ENCODE measurements at regions not wholly inside any gene's neighbourhood (a gene's known extent, or its start where the extent isn't known, plus 50 kb on each side); places are given as distances from the start of the nearest gene placed in this dataset.

DNA sequence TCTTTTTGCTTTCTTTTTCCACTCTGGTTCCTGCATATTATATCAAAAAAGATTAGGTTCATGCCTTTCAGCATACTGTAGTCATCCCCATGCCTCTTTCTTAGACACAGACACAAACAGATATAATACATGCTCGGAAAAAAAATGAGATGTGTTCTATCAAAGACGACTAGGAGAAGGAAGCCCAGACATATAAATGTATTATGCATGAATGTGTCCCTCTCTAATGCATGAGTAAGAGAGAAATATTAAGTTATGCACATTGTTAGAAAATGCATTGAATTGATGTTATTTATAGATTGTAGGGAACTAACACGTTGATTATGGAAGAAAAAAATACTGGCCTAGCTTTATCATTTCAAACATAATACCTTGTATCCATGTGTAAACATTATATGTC, 252.4 kb upstream of the BCHE start:
- H3K9ac ChIP-seq (ENCODE audit: low read length in 5 of 5): no peak overlapping the region
- H3K27ac ChIP-seq (ENCODE audit: low read depth, low read length): no peak overlapping the region
- no peaks in the 10 kb centered on the region for H3K9me3 ChIP-seq (ENCODE audit: control insufficient read depth in 5 of 5, low read length in 5 of 5)
- no peak overlapping the region for H3K4me3 ChIP-seq (ENCODE audit: low read depth in 1 of 5, low read length in 5 of 5)
- no peaks in the 10 kb centered on the region for H3K4me1 ChIP-seq (ENCODE audit: control insufficient read depth in 5 of 5, insufficient read depth in 5 of 5, low read length in 5 of 5)
- no peaks in the 10 kb centered on the region for H3K36me3 ChIP-seq (ENCODE audit: control insufficient read depth in 5 of 5, insufficient read depth in 5 of 5, low read length in 5 of 5)
- no peaks in the 10 kb centered on the region for H3K27me3 ChIP-seq (ENCODE audit: control insufficient read depth in 5 of 5, insufficient read depth in 4 of 5, low read length in 5 of 5)

DNA sequence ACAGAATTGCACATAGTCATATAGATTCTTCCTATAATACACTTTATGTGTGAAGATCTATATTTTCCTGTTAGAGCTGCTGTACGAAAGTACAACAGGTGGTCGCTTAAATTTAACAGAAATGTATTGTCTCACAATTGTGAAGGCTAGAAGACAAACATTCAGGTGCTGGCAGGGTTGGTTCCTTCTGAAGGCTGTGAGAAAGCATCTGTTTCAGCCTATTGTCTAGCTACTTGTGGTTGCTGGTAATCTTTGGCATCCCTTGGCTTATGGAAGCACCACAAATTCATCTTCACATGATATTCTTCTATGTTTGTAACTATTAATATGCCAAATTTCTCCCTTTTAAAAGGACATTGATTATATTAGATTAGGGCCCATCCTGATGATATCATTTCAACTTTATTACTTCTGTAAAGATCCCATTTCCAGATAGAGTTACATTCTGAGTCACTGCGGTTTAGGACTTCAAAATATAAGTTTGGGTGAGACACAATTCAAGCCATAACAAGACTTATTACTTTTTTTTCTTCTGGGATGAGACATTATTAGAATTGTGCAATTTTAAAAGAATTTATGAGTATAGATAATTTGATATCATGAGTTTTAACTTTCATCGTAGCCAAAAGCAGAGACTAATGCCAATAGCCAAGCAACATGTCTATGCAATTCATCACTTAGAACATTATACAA, 248.1 kb upstream of the BCHE start:
- Histone ChIP-seq H3K9ac (ENCODE audit: low read length in 5 of 5) (no peak overlapping the region), H3K27me3 (ENCODE audit: control insufficient read depth in 5 of 5, insufficient read depth in 4 of 5, low read length in 5 of 5) (no peaks in the 10 kb centered on the region), H3K4me1 (ENCODE audit: control insufficient read depth in 5 of 5, insufficient read depth in 5 of 5, low read length in 5 of 5) (no peaks in the 10 kb centered on the region), H3K4me3 (ENCODE audit: low read depth in 1 of 5, low read length in 5 of 5) (no peak overlapping the region), H3K36me3 (ENCODE audit: control insufficient read depth in 5 of 5, insufficient read depth in 5 of 5, low read length in 5 of 5) (no peaks in the 10 kb centered on the region), H3K27ac (ENCODE audit: low read depth, low read length) (no peak overlapping the region), H3K9me3 (ENCODE audit: control insufficient read depth in 5 of 5, low read length in 5 of 5) (no peaks in the 10 kb centered on the region)

DNA sequence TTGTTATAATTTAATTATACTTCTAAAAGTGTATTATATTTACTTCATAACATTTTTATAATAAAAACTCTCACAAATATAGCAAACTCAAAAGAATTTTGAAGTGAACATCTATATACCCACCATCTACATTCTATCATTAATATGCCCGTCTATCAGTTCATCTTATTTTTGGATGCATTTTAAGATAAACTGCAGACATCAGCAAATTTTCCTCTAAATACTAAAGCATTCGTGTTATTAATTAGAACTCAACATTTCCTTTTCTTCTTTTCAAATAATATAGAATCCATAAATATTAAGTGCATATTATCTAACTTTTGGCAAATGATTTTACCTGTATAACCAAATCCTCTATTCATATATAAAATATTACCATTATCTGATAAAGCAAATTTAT, 242.9 kb upstream of the BCHE start:
- Histone ChIP-seq H3K9ac (ENCODE audit: low read length in 5 of 5) (no peak overlapping the region), H3K27ac (ENCODE audit: low read depth, low read length) (no peak overlapping the region), H3K9me3 (ENCODE audit: control insufficient read depth in 5 of 5, low read length in 5 of 5) (no peaks in the 10 kb centered on the region), H3K27me3 (ENCODE audit: control insufficient read depth in 5 of 5, insufficient read depth in 4 of 5, low read length in 5 of 5) (no peaks in the 10 kb centered on the region), H3K36me3 (ENCODE audit: control insufficient read depth in 5 of 5, insufficient read depth in 5 of 5, low read length in 5 of 5) (no peaks in the 10 kb centered on the region), H3K4me1 (ENCODE audit: control insufficient read depth in 5 of 5, insufficient read depth in 5 of 5, low read length in 5 of 5) (no peaks in the 10 kb centered on the region), H3K4me3 (ENCODE audit: low read depth in 1 of 5, low read length in 5 of 5) (no peak overlapping the region)

DNA sequence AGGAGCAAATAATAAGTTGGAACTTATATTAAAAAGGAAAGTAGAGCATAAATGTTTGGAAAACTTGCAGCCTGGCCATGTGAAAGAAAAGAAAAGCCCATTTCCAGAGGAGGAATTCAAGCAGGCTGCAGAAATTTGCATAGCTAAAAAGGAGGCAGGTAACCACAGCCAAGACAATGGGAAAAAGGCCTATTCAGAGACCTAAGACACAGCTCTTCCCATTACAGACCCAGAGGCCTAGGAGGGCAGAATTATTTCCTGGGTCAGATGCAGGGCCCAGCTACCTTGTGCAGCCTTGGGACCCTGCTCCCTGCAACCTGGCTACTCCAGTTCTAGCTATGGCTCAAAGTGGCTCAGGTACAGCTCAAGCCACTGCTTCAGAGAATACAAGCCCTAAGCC, 234.6 kb upstream of the BCHE start:
- Histone ChIP-seq H3K27ac (ENCODE audit: low read depth, low read length) (no peak overlapping the region), H3K9ac (ENCODE audit: low read length in 5 of 5) (no peak overlapping the region), H3K36me3 (ENCODE audit: control insufficient read depth in 5 of 5, insufficient read depth in 5 of 5, low read length in 5 of 5) (no peaks in the 10 kb centered on the region), H3K4me1 (ENCODE audit: control insufficient read depth in 5 of 5, insufficient read depth in 5 of 5, low read length in 5 of 5) (no peaks in the 10 kb centered on the region), H3K4me3 (ENCODE audit: low read depth in 1 of 5, low read length in 5 of 5) (no peak overlapping the region), H3K27me3 (ENCODE audit: control insufficient read depth in 5 of 5, insufficient read depth in 4 of 5, low read length in 5 of 5) (no peaks in the 10 kb centered on the region), H3K9me3 (ENCODE audit: control insufficient read depth in 5 of 5, low read length in 5 of 5) (no peaks in the 10 kb centered on the region)

DNA sequence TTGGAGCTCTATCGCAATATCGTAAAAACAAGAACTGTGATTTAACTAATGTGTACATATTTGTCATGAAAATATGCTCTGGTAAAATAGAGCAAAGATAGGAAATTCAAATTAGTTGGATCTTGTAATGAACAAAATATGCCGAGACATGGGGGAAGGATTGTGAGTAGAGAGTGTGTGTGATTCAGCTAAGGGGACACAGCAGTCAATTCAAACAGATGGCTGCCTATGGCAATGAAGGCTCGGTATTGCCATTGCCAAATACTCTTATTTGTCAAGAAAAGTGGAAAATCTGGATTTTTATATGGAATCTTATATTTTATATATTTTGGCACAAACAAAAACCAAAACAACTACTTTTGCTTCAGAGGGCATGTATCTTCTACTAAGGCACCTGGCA, 227.3 kb upstream of the BCHE start:
- Histone ChIP-seq H3K4me1 (ENCODE audit: control insufficient read depth in 5 of 5, insufficient read depth in 5 of 5, low read length in 5 of 5) (no peaks in the 10 kb centered on the region), H3K9me3 (ENCODE audit: control insufficient read depth in 5 of 5, low read length in 5 of 5) (no peaks in the 10 kb centered on the region), H3K27ac (ENCODE audit: low read depth, low read length) (no peak overlapping the region), H3K9ac (ENCODE audit: low read length in 5 of 5) (no peak overlapping the region), H3K36me3 (ENCODE audit: control insufficient read depth in 5 of 5, insufficient read depth in 5 of 5, low read length in 5 of 5) (no peaks in the 10 kb centered on the region), H3K4me3 (ENCODE audit: low read depth in 1 of 5, low read length in 5 of 5) (no peak overlapping the region), H3K27me3 (ENCODE audit: control insufficient read depth in 5 of 5, insufficient read depth in 4 of 5, low read length in 5 of 5) (no peaks in the 10 kb centered on the region)

DNA sequence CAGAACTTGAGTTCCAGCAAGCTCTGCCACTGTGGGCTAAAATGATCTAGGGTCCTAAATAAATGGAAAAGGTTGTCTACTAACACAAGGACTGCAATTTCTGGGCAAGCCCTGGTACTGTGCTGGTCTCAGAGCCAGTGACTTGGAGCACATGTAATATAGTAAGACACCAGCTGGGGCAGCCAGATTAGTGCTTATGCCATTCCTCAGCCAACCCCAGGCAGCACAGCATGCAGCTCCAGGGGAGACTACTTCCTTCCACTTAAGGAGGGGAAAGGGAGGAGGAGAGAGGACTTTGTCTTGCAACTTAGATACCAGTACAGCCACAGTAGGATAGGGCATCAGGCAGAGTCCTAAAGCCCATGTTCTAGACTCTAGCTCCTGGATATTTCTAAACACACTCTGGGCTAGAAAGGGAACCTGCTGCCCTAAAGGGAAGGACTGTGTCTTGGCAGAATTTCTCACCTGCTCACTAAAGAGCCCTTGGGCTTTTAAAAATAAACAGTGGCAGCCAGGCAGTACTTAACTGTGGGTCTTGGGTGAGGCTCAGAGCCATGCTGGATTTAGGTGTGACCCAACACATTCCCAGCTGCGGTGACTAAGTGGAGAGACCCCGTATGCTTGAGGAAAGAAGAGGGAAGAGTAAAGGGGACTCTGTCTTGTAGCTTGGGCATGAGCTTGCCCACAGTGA, 223.7 kb upstream of the BCHE start:
- H3K27me3 ChIP-seq (ENCODE audit: control insufficient read depth in 5 of 5, insufficient read depth in 4 of 5, low read length in 5 of 5): no peaks in the 10 kb centered on the region
- no peak overlapping the region for H3K9ac ChIP-seq (ENCODE audit: low read length in 5 of 5)
- no peak overlapping the region for H3K27ac ChIP-seq (ENCODE audit: low read depth, low read length)
- H3K36me3 ChIP-seq (ENCODE audit: control insufficient read depth in 5 of 5, insufficient read depth in 5 of 5, low read length in 5 of 5): no peaks in the 10 kb centered on the region
- H3K4me1 ChIP-seq (ENCODE audit: control insufficient read depth in 5 of 5, insufficient read depth in 5 of 5, low read length in 5 of 5): no peaks in the 10 kb centered on the region
- H3K9me3 ChIP-seq (ENCODE audit: control insufficient read depth in 5 of 5, low read length in 5 of 5): no peaks in the 10 kb centered on the region
- H3K4me3 ChIP-seq (ENCODE audit: low read depth in 1 of 5, low read length in 5 of 5): no peak overlapping the region

DNA sequence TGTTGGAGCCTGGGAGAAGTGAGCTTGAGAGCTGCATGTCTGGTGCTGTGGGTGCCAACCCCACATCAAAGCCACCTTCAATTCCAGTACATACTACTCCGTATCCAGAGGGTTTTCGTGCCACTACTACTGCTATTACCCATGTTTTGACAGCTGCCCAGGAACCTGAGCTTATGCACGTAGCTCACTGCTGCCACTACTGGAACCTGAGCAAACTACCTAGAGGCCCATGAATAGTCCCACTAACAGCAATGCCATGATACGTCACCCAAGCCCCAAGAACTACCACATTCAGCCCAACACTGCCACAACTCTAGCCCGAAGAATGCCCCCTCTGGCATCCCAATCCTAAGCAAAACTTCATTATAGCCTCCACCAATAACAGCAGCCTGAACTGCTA, 215.2 kb upstream of the BCHE start:
- Histone ChIP-seq H3K36me3 (ENCODE audit: control insufficient read depth in 5 of 5, insufficient read depth in 5 of 5, low read length in 5 of 5) (no peaks in the 10 kb centered on the region), H3K27me3 (ENCODE audit: control insufficient read depth in 5 of 5, insufficient read depth in 4 of 5, low read length in 5 of 5) (no peaks in the 10 kb centered on the region), H3K27ac (ENCODE audit: low read depth, low read length) (no peak overlapping the region), H3K4me3 (ENCODE audit: low read depth in 1 of 5, low read length in 5 of 5) (no peak overlapping the region), H3K9me3 (ENCODE audit: control insufficient read depth in 5 of 5, low read length in 5 of 5) (peaks cover 0 to 6% (median 2%) of the 10 kb centered on the region in 5 donors), H3K9ac (ENCODE audit: low read length in 5 of 5) (no peak overlapping the region), H3K4me1 (ENCODE audit: control insufficient read depth in 5 of 5, insufficient read depth in 5 of 5, low read length in 5 of 5) (no peaks in the 10 kb centered on the region)

DNA sequence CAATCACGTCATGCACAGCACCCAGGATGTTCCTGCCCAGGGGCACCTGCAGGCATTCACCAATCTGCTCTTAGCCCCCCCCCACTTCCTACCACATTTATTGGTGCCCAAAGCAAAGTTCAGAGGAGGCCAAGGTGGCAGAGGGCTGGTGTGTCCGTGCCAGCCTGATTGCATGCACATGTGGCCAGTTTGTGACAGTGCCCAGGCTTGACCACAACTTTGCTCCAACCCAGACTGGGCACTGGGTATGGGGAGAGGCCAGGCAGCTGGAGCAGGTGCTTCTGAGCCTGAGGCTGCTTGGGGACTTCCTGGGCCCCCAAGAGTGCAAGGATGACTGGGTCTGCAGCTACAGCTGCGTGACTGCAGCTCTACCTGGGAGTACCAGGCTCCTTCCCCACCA, 192.3 kb upstream of the BCHE start:
- Histone ChIP-seq H3K36me3 (ENCODE audit: control insufficient read depth in 5 of 5, insufficient read depth in 5 of 5, low read length in 5 of 5) (no peaks in the 10 kb centered on the region), H3K4me1 (ENCODE audit: control insufficient read depth in 5 of 5, insufficient read depth in 5 of 5, low read length in 5 of 5) (no peaks in the 10 kb centered on the region), H3K27me3 (ENCODE audit: control insufficient read depth in 5 of 5, insufficient read depth in 4 of 5, low read length in 5 of 5) (no peaks in the 10 kb centered on the region), H3K27ac (ENCODE audit: low read depth, low read length) (no peak overlapping the region), H3K4me3 (ENCODE audit: low read depth in 1 of 5, low read length in 5 of 5) (no peak overlapping the region), H3K9me3 (ENCODE audit: control insufficient read depth in 5 of 5, low read length in 5 of 5) (peaks cover 0 to 3% (median 0%) of the 10 kb centered on the region in 5 donors), H3K9ac (ENCODE audit: low read length in 5 of 5) (no peak overlapping the region)

DNA sequence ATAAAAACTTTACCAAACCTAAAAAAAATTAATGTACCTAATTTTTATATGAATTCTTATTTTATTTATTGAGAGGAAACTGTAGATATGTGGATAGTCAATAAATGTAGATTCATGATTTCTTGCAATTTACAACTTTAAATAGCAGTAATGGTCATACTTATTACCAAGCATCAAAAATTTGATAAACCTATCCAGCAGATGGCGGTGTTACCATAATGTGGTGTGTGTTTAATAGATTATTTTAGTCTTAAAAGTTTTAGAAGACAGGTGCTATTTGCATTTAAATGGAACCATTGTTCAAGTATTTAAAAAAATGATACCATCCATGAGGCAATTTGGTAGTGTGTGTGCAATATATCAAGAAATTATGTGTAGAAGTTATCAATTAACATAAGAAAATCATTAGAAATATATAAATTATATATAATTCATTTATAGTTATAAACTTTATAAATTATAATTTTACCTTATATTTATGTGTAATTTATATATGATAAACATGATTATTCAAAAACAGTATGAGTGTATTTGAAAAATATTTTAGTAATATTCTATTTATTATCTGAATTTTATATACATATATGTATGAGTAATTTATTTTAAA, 176.0 kb upstream of the BCHE start:
- Histone ChIP-seq H3K27me3 (ENCODE audit: control insufficient read depth in 5 of 5, insufficient read depth in 4 of 5, low read length in 5 of 5) (no peaks in the 10 kb centered on the region), H3K4me1 (ENCODE audit: control insufficient read depth in 5 of 5, insufficient read depth in 5 of 5, low read length in 5 of 5) (no peaks in the 10 kb centered on the region), H3K27ac (ENCODE audit: low read depth, low read length) (no peak overlapping the region), H3K36me3 (ENCODE audit: control insufficient read depth in 5 of 5, insufficient read depth in 5 of 5, low read length in 5 of 5) (no peaks in the 10 kb centered on the region), H3K9ac (ENCODE audit: low read length in 5 of 5) (no peak overlapping the region), H3K4me3 (ENCODE audit: low read depth in 1 of 5, low read length in 5 of 5) (no peak overlapping the region), H3K9me3 (ENCODE audit: control insufficient read depth in 5 of 5, low read length in 5 of 5) (no peaks in the 10 kb centered on the region)

DNA sequence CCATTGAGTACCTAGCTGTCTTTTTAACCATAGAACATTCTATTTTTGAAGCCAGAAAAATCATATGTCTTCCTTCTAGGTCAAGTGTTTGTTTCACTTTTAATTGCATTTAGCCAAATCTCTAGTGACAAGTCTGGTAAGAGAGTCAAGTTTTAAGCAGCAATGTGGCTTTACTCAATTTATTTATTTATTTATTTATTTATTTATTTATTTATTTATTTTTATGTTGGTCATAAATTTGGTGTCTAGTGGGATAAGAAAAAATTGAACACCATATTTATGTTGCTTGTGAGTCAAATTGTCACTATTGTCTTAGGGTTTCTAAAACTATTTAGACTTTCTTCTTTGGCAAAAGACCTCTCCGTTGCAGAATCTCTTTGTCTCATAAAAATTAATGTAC, 174.5 kb upstream of the BCHE start:
- Histone ChIP-seq H3K4me3 (ENCODE audit: low read depth in 1 of 5, low read length in 5 of 5) (no peak overlapping the region), H3K9ac (ENCODE audit: low read length in 5 of 5) (no peak overlapping the region), H3K36me3 (ENCODE audit: control insufficient read depth in 5 of 5, insufficient read depth in 5 of 5, low read length in 5 of 5) (no peaks in the 10 kb centered on the region), H3K27me3 (ENCODE audit: control insufficient read depth in 5 of 5, insufficient read depth in 4 of 5, low read length in 5 of 5) (no peaks in the 10 kb centered on the region), H3K9me3 (ENCODE audit: control insufficient read depth in 5 of 5, low read length in 5 of 5) (no peaks in the 10 kb centered on the region), H3K4me1 (ENCODE audit: control insufficient read depth in 5 of 5, insufficient read depth in 5 of 5, low read length in 5 of 5) (no peaks in the 10 kb centered on the region), H3K27ac (ENCODE audit: low read depth, low read length) (no peak overlapping the region)
